ENCODE measurements at regions not wholly inside any gene's neighbourhood (a gene's known extent, or its start where the extent isn't known, plus 50 kb on each side); places are given as distances from the start of the nearest gene placed in this dataset.

DNA sequence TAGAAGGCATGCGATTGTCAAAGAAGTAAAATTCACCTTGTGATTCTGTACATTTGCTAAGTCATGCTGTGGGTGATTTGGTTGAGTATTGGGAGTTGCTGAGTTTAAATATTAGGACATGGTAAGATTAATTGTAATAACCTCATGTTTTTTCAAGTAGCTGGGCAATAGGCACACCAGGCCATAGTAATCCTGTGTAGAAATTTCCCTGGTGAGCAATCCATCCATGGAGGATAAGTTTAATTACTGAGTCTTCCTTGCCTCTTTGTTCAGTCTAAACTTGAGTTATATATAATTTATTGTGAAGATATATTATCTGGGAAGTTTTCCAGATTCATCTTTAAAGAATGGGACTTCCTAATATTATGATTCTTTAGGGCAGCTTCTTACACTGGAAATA, 221.1 kb upstream of the NUDT12 start:
- H3F3A ChIP-seq (ENCODE audit: insufficient read depth, low read length) = no peaks in the 10 kb centered on the region
- H3K79me2 ChIP-seq (ENCODE audit: insufficient read depth, low read length) = no peaks in the 10 kb centered on the region
- TF ChIP-seq, protein P1, sequence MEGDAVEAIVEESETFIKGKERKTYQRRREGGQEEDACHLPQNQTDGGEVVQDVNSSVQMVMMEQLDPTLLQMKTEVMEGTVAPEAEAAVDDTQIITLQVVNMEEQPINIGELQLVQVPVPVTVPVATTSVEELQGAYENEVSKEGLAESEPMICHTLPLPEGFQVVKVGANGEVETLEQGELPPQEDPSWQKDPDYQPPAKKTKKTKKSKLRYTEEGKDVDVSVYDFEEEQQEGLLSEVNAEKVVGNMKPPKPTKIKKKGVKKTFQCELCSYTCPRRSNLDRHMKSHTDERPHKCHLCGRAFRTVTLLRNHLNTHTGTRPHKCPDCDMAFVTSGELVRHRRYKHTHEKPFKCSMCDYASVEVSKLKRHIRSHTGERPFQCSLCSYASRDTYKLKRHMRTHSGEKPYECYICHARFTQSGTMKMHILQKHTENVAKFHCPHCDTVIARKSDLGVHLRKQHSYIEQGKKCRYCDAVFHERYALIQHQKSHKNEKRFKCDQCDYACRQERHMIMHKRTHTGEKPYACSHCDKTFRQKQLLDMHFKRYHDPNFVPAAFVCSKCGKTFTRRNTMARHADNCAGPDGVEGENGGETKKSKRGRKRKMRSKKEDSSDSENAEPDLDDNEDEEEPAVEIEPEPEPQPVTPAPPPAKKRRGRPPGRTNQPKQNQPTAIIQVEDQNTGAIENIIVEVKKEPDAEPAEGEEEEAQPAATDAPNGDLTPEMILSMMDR (IDR thresholded peaks at IDR 0.05; ENCODE audit: low read length) = no peak
- TF ChIP-seq EZH2 (IDR thresholded peaks at IDR 0.05; ENCODE audit: borderline replicate concordance, low read length) = no peak
- H3K9me3 ChIP-seq (ENCODE audit: low read length) = no peaks in the 10 kb centered on the region
- H2AFZ ChIP-seq (ENCODE audit: low read length) = no peak overlapping the region
- H3K4me2 ChIP-seq (ENCODE audit: low read length) = no peak overlapping the region
- no peaks in the 10 kb centered on the region for H3K4me1 ChIP-seq (ENCODE audit: insufficient read depth, low read length, severe bottlenecking)
- no peaks in the 10 kb centered on the region for H3K36me3 ChIP-seq (ENCODE audit: insufficient read depth, low read length)
- H3K9me2 ChIP-seq (ENCODE audit: low read depth, low read length) = no peaks in the 10 kb centered on the region
- no peaks in the 10 kb centered on the region for H3K27me3 ChIP-seq (ENCODE audit: insufficient read depth, low read length)
- H3K4me3 ChIP-seq (ENCODE audit: low read depth, low read length, poor library complexity, severe bottlenecking) = no peak overlapping the region
- H3K9ac ChIP-seq (ENCODE audit: low read length) = no peak overlapping the region
- H4K20me1 ChIP-seq (ENCODE audit: insufficient read depth, low read length) = no peaks in the 10 kb centered on the region
- no peak overlapping the region for H3K27ac ChIP-seq (ENCODE audit: low read depth, low read length, poor library complexity, severe bottlenecking)

DNA sequence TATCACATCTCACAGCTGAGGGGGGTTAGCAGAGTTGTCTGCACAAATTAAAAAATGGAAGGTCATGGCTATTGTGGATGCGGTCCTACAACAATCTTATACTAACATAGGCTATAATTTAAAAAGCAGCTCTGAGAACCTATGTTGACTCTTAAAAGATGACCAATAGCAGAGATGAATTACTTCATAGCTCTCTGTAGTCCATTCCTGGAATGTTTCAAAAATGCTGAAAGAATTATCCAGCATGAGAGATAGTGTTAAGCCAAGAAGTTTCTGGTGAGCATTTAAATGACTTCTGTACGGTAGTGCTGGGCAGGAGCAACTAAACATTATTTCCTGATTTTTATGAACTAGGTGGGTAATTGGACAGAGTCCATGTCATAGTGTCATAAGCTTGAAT, 218.2 kb upstream of the NUDT12 start:
- Histone ChIP-seq H3K27me3 (ENCODE audit: insufficient read depth, low read length) (no peaks in the 10 kb centered on the region), H3F3A (ENCODE audit: insufficient read depth, low read length) (no peaks in the 10 kb centered on the region), H3K79me2 (ENCODE audit: insufficient read depth, low read length) (no peaks in the 10 kb centered on the region), H3K9me2 (ENCODE audit: low read depth, low read length) (no peaks in the 10 kb centered on the region), H3K4me3 (ENCODE audit: low read depth, low read length, poor library complexity, severe bottlenecking) (no peak overlapping the region), H3K9me3 (ENCODE audit: low read length) (no peaks in the 10 kb centered on the region), H3K9ac (ENCODE audit: low read length) (no peak overlapping the region), H3K4me2 (ENCODE audit: low read length) (no peak overlapping the region), H3K4me1 (ENCODE audit: insufficient read depth, low read length, severe bottlenecking) (no peaks in the 10 kb centered on the region), H4K20me1 (ENCODE audit: insufficient read depth, low read length) (no peaks in the 10 kb centered on the region), H2AFZ (ENCODE audit: low read length) (no peak overlapping the region), H3K36me3 (ENCODE audit: insufficient read depth, low read length) (no peaks in the 10 kb centered on the region), H3K27ac (ENCODE audit: low read depth, low read length, poor library complexity, severe bottlenecking) (no peak overlapping the region)
- no peak for TF ChIP-seq EZH2 (IDR thresholded peaks at IDR 0.05; ENCODE audit: borderline replicate concordance, low read length)
- TF ChIP-seq, protein P1 (IDR thresholded peaks at IDR 0.05; ENCODE audit: low read length) = no peak

DNA sequence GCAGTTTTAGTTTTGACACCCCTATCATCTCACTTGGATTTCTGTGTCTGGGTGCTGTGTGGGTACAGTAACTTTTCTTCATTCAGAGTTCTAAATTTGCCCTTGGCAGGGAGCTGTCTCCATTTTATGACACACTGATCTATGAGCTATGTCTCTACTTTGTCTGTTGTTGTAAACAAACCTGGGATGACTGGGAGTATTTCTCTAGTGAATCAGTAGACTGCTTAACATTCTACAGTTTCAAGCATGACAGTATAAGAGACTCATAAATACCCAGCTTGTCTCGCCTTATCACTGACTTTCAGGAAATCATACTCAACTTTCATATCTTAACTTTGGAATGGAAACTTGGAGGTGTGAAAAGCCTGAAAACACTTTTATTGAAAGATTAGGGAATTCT, 212.1 kb upstream of the NUDT12 start:
- Histone ChIP-seq H3K79me2 (ENCODE audit: insufficient read depth, low read length) (no peaks in the 10 kb centered on the region), H3K4me2 (ENCODE audit: low read length) (no peak overlapping the region), H3K27me3 (ENCODE audit: insufficient read depth, low read length) (no peaks in the 10 kb centered on the region), H3F3A (ENCODE audit: insufficient read depth, low read length) (no peaks in the 10 kb centered on the region), H4K20me1 (ENCODE audit: insufficient read depth, low read length) (no peaks in the 10 kb centered on the region), H3K27ac (ENCODE audit: low read depth, low read length, poor library complexity, severe bottlenecking) (no peak overlapping the region), H3K4me3 (ENCODE audit: low read depth, low read length, poor library complexity, severe bottlenecking) (no peak overlapping the region), H3K36me3 (ENCODE audit: insufficient read depth, low read length) (no peaks in the 10 kb centered on the region), H3K9me3 (ENCODE audit: low read length) (no peaks in the 10 kb centered on the region), H3K9me2 (ENCODE audit: low read depth, low read length) (no peaks in the 10 kb centered on the region), H3K4me1 (ENCODE audit: insufficient read depth, low read length, severe bottlenecking) (no peaks in the 10 kb centered on the region), H2AFZ (ENCODE audit: low read length) (no peak overlapping the region), H3K9ac (ENCODE audit: low read length) (no peak overlapping the region)
- TF ChIP-seq, protein P1 (IDR thresholded peaks at IDR 0.05; ENCODE audit: low read length) = no peak
- no peak for TF ChIP-seq EZH2 (IDR thresholded peaks at IDR 0.05; ENCODE audit: borderline replicate concordance, low read length)
